Stomach (tissue), 4 donors: ENCODE measurements at regions not wholly inside any gene's neighbourhood (a gene's known extent, or its start where the extent isn't known, plus 50 kb on each side); places are given as distances from the start of the nearest gene placed in this dataset.

Experiments
- EP300 ChIP-seq: sonication (generic); formaldehyde crosslinking; IDR thresholded peaks from one replicate; pipeline ENCODE4 v1.6.1; 2017; ENCODE audit warnings: antibody characterized with exemption
- POLR2A ChIP-seq, 4 donors: fragments of 450-650 bp; IDR thresholded peaks; one replicate each; pipeline ENCODE4 v1.6.1; 2016; ENCODE audit warnings: antibody characterized with exemption in 4 of 4, control low read depth in 2 of 4, mild to moderate bottlenecking in 1 of 4, moderate library complexity in 1 of 4
- TF ChIP-seq, protein P1 (sequence below), 7 experiments: fragments of 450-650 bp in 4 of 7; fragments of 200-600 bp in 3 of 7; sonication (generic) in 3 of 7; IDR thresholded peaks; one replicate each; pipeline ENCODE4 v1.5.1; 2016 to 2019; ENCODE audit warnings: antibody characterized with exemption in 7 of 7, control low read depth in 2 of 7, mild to moderate bottlenecking in 1 of 7

DNA sequence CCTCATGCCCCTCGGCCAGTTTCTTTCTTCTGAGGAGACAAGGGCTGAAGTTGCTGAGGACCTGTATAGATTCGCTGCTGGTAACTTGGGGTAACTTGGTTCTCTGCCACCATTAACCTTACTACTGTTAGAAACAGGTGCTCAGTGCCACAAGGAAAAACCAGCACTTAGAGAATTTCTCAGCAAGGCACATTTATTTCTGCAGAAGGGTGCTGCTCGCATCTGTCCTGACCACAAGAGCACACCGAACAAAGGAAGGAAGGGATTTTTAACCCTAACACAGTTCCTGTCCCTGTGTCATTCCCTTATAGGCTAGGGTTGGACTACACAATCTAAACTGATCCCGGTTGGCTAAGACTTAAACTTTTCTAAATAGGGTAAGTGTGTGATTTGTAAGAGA, 154.1 kb downstream of the SOCS6 start:
- TF ChIP-seq EP300, result no peak
- TF ChIP-seq, protein P1, sequence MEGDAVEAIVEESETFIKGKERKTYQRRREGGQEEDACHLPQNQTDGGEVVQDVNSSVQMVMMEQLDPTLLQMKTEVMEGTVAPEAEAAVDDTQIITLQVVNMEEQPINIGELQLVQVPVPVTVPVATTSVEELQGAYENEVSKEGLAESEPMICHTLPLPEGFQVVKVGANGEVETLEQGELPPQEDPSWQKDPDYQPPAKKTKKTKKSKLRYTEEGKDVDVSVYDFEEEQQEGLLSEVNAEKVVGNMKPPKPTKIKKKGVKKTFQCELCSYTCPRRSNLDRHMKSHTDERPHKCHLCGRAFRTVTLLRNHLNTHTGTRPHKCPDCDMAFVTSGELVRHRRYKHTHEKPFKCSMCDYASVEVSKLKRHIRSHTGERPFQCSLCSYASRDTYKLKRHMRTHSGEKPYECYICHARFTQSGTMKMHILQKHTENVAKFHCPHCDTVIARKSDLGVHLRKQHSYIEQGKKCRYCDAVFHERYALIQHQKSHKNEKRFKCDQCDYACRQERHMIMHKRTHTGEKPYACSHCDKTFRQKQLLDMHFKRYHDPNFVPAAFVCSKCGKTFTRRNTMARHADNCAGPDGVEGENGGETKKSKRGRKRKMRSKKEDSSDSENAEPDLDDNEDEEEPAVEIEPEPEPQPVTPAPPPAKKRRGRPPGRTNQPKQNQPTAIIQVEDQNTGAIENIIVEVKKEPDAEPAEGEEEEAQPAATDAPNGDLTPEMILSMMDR (IDR thresholded peaks at IDR 0.05), result no peak
- no peak for TF ChIP-seq POLR2A (IDR thresholded peaks at IDR 0.05)
